ENCODE measurements at regions not wholly inside any gene's neighbourhood (a gene's known extent, or its start where the extent isn't known, plus 50 kb on each side); places are given as distances from the start of the nearest gene placed in this dataset.

DNA sequence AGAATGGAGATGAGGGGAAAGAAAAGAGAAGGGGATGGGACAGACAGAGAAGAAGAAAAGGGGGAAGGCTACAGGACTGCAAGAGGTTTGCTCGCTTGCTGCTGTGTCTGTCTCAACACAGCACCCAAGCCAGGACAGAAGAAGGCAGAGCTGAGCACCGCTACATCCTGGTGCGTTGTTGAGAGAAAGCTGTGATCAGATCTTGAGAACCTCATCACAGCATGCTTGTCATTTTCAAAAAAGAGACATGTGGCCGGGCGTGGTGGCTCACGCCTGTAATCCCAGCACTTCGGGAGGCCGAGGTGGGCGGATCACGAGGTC, 110.9 kb downstream of the NXNL2 start:
- H3K27ac ChIP-seq (ENCODE audit: low read length): no peak overlapping the region
- H3K9ac ChIP-seq (ENCODE audit: low read length): no peak overlapping the region
- H3K9me3 ChIP-seq (ENCODE audit: insufficient read depth, low read length): no peaks in the 10 kb centered on the region
- H3K27me3 ChIP-seq (ENCODE audit: low read depth, low read length): no peaks in the 10 kb centered on the region
- H4K20me1 ChIP-seq (ENCODE audit: insufficient read depth, low read length): no peaks in the 10 kb centered on the region
- no peaks in the 10 kb centered on the region for H3K4me1 ChIP-seq (ENCODE audit: low read length)
- no peaks in the 10 kb centered on the region for H3K79me2 ChIP-seq (ENCODE audit: low read length)
- H3K4me2 ChIP-seq (ENCODE audit: low read length): no peak overlapping the region
- no peak overlapping the region for H3K4me3 ChIP-seq (ENCODE audit: low read length)
- no peak overlapping the region for H2AFZ ChIP-seq (ENCODE audit: low read depth, low read length)
- TF ChIP-seq, protein P1, sequence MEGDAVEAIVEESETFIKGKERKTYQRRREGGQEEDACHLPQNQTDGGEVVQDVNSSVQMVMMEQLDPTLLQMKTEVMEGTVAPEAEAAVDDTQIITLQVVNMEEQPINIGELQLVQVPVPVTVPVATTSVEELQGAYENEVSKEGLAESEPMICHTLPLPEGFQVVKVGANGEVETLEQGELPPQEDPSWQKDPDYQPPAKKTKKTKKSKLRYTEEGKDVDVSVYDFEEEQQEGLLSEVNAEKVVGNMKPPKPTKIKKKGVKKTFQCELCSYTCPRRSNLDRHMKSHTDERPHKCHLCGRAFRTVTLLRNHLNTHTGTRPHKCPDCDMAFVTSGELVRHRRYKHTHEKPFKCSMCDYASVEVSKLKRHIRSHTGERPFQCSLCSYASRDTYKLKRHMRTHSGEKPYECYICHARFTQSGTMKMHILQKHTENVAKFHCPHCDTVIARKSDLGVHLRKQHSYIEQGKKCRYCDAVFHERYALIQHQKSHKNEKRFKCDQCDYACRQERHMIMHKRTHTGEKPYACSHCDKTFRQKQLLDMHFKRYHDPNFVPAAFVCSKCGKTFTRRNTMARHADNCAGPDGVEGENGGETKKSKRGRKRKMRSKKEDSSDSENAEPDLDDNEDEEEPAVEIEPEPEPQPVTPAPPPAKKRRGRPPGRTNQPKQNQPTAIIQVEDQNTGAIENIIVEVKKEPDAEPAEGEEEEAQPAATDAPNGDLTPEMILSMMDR (IDR thresholded peaks at IDR 0.05; ENCODE audit: low read depth, low read length): no peak
- TF ChIP-seq EZH2phosphoT487 (IDR thresholded peaks at IDR 0.05; ENCODE audit: low read depth): no peak
- H3K36me3 ChIP-seq (replicated peaks; ENCODE audit: low read depth, low read length): no peaks in the 10 kb centered on the region

DNA sequence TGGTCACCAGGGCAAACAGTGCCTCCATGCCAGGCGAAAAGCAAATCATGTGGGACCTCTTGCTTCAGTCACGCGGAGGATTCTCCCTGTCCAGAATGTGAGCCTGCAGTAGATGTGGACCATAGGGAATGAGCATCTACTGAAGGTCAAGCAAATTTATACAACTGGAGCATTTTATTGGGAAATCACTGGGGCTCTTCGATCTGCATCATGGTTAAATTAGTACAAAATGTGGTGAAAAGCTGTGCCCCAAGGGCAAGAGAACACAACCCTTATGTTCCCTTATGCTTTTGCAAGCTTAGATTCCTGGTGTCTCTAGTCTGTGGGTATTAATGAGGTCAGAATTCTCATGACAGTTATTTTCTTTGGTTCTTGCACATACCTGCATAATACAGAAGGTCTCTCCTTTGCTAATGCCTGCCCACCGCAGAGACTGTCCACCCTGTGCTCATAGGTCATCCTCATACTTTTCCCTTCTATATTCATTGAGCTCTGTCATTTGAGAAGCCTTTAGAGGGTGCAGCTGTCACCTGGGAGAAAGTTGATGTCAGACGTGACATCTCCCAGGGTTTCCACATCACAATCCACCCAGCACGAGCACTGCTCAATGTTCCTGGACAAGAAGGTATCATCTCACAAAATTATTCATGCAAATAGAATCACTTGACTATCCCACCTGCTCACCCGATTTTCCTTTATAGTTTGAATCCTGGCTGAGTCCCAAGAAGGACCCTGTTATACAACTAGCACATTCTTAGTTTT, 111.7 kb downstream of the NXNL2 start:
- H3K9me3 ChIP-seq (ENCODE audit: insufficient read depth, low read length): no peaks in the 10 kb centered on the region
- H3K79me2 ChIP-seq (ENCODE audit: low read length): no peaks in the 10 kb centered on the region
- H3K4me3 ChIP-seq (ENCODE audit: low read length): no peak overlapping the region
- no peaks in the 10 kb centered on the region for H3K36me3 ChIP-seq (replicated peaks; ENCODE audit: low read depth, low read length)
- no peaks in the 10 kb centered on the region for H3K27me3 ChIP-seq (ENCODE audit: low read depth, low read length)
- no peak overlapping the region for H3K27ac ChIP-seq (ENCODE audit: low read length)
- H3K4me1 ChIP-seq (ENCODE audit: low read length): no peaks in the 10 kb centered on the region
- H2AFZ ChIP-seq (ENCODE audit: low read depth, low read length): no peak overlapping the region
- no peak overlapping the region for H3K9ac ChIP-seq (ENCODE audit: low read length)
- no peak for TF ChIP-seq EZH2phosphoT487 (IDR thresholded peaks at IDR 0.05; ENCODE audit: low read depth)
- TF ChIP-seq, protein P1 (IDR thresholded peaks at IDR 0.05; ENCODE audit: low read depth, low read length): no peak
- no peak overlapping the region for H3K4me2 ChIP-seq (ENCODE audit: low read length)
- no peaks in the 10 kb centered on the region for H4K20me1 ChIP-seq (ENCODE audit: insufficient read depth, low read length)

DNA sequence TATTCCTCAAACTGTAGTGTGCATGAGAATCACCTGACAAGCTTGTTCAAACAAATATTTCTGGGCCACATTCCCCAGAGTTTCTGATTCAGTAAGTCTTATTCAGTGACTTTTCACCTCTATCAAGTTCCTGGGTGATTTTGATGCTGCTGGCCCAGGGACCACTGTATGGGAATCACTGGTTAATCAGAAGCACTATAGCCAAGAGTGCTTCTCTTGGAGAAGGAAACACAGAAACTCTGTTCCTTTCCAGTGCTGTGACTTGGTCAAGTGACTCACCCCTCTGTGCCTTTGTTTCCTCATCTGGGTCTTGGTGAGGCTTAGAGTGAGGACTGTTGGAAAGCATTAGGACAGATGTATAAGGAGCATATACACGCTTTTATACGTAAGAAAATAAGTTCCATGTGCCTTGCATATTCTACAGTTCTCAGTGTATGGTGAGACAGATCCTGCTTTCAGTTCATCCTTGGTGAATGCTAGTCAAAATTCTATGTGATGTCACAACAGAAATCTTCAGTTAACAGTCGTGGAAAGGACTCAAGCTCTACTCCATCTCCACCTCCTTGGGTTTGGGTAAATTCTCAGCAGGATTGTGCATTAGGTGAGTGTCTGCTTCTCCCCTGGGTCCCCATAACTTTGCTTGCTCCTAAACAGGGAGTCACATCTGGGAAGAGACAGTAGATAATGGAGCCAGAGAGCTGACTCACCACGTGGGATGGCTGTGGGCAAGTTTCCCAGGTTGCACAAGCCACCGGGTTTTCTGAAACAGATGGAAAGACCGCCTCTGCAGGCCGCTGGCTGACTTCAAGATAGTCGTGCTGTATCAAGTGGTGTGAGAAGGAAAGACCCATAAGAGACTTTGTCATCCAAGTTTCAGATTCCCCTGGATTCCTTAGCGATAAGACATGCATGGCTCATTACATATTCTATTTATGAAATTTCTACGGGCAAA, 117.0 kb downstream of the NXNL2 start:
- TF ChIP-seq EZH2phosphoT487 (IDR thresholded peaks at IDR 0.05; ENCODE audit: low read depth): no peak
- TF ChIP-seq, protein P1 (IDR thresholded peaks at IDR 0.05; ENCODE audit: low read depth, low read length): no peak
- no peak overlapping the region for H3K4me3 ChIP-seq (ENCODE audit: low read length)
- H3K9ac ChIP-seq (ENCODE audit: low read length): no peak overlapping the region
- no peak overlapping the region for H3K27ac ChIP-seq (ENCODE audit: low read length)
- H4K20me1 ChIP-seq (ENCODE audit: insufficient read depth, low read length): no peaks in the 10 kb centered on the region
- H3K79me2 ChIP-seq (ENCODE audit: low read length): no peaks in the 10 kb centered on the region
- no peak overlapping the region for H3K4me2 ChIP-seq (ENCODE audit: low read length)
- no peaks in the 10 kb centered on the region for H3K27me3 ChIP-seq (ENCODE audit: low read depth, low read length)
- no peak overlapping the region for H2AFZ ChIP-seq (ENCODE audit: low read depth, low read length)
- H3K4me1 ChIP-seq (ENCODE audit: low read length): no peaks in the 10 kb centered on the region
- no peaks in the 10 kb centered on the region for H3K9me3 ChIP-seq (ENCODE audit: insufficient read depth, low read length)
- no peaks in the 10 kb centered on the region for H3K36me3 ChIP-seq (replicated peaks; ENCODE audit: low read depth, low read length)

DNA sequence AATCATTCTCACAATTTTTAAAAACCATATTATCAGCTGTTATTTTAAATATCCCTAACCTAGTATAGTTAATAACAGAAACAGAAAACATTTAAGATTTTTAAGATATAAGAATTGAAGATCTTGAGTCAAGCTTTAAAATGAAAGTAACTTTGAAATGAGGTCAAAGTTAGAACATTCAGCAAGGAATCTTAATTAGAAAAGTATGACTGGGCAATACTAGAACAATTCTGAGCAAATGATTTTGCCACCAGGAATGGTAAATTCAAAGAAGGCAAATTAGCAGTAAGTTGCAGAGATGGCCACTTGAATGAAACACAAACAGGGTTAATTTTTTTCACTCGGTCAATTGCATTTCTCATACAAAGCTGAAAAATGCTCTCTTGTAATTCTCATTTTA, 117.9 kb downstream of the NXNL2 start:
- H3K4me2 ChIP-seq (ENCODE audit: low read length): no peak overlapping the region
- H3K36me3 ChIP-seq (replicated peaks; ENCODE audit: low read depth, low read length): no peaks in the 10 kb centered on the region
- H4K20me1 ChIP-seq (ENCODE audit: insufficient read depth, low read length): no peaks in the 10 kb centered on the region
- no peak overlapping the region for H3K27ac ChIP-seq (ENCODE audit: low read length)
- H3K4me3 ChIP-seq (ENCODE audit: low read length): no peak overlapping the region
- no peak overlapping the region for H2AFZ ChIP-seq (ENCODE audit: low read depth, low read length)
- H3K27me3 ChIP-seq (ENCODE audit: low read depth, low read length): no peaks in the 10 kb centered on the region
- H3K79me2 ChIP-seq (ENCODE audit: low read length): no peaks in the 10 kb centered on the region
- no peak for TF ChIP-seq EZH2phosphoT487 (IDR thresholded peaks at IDR 0.05; ENCODE audit: low read depth)
- TF ChIP-seq, protein P1 (IDR thresholded peaks at IDR 0.05; ENCODE audit: low read depth, low read length): no peak
- H3K9me3 ChIP-seq (ENCODE audit: insufficient read depth, low read length): no peaks in the 10 kb centered on the region
- H3K4me1 ChIP-seq (ENCODE audit: low read length): no peaks in the 10 kb centered on the region
- no peak overlapping the region for H3K9ac ChIP-seq (ENCODE audit: low read length)
